Liver (tissue), 3 donors: ENCODE measurements at regions not wholly inside any gene's neighbourhood (a gene's known extent, or its start where the extent isn't known, plus 50 kb on each side); places are given as distances from the start of the nearest gene placed in this dataset.

Experiments
- CTCF ChIP-seq: fragments of 150-350 bp; IDR thresholded peaks from 2 replicates; pipeline ENCODE4 v1.5.1; 2017; ENCODE audit warnings: improper control_type of control experiment, low read depth, low read length; ENCODE audit not compliant: missing input control
- JUND ChIP-seq, 2 donors: IDR thresholded peaks; 2 replicates each; pipeline ENCODE4 v1.6.1; 2016; ENCODE audit warnings: antibody characterized with exemption in 2 of 2
- RAD21 ChIP-seq, 2 donors: IDR thresholded peaks; 2 replicates each; pipeline ENCODE4 v1.6.1; 2016; ENCODE audit warnings: antibody characterized with exemption in 2 of 2, mild to moderate bottlenecking in 2 of 2
- SP1 ChIP-seq: IDR thresholded peaks from 2 replicates; pipeline ENCODE4 v1.6.1; 2018; ENCODE audit warnings: antibody characterized with exemption, mild to moderate bottlenecking
- ZBTB33 ChIP-seq: IDR thresholded peaks from 2 replicates; pipeline ENCODE4 v1.6.1; 2016; ENCODE audit warnings: antibody characterized with exemption
- TF ChIP-seq, protein P1 (sequence below): IDR thresholded peaks from 2 replicates; pipeline ENCODE4 v1.6.1; 2016; ENCODE audit warnings: antibody characterized with exemption, mild to moderate bottlenecking
- donor health status: healthy.
- donor health status: healthy.

- TF ChIP-seq RAD21 (IDR thresholded peaks at IDR 0.05) (no peak), CTCF (no peak), ZBTB33 (no peak), SP1 (no peak), JUND (IDR thresholded peaks at IDR 0.05) (no peak)
- TF ChIP-seq, protein P1, sequence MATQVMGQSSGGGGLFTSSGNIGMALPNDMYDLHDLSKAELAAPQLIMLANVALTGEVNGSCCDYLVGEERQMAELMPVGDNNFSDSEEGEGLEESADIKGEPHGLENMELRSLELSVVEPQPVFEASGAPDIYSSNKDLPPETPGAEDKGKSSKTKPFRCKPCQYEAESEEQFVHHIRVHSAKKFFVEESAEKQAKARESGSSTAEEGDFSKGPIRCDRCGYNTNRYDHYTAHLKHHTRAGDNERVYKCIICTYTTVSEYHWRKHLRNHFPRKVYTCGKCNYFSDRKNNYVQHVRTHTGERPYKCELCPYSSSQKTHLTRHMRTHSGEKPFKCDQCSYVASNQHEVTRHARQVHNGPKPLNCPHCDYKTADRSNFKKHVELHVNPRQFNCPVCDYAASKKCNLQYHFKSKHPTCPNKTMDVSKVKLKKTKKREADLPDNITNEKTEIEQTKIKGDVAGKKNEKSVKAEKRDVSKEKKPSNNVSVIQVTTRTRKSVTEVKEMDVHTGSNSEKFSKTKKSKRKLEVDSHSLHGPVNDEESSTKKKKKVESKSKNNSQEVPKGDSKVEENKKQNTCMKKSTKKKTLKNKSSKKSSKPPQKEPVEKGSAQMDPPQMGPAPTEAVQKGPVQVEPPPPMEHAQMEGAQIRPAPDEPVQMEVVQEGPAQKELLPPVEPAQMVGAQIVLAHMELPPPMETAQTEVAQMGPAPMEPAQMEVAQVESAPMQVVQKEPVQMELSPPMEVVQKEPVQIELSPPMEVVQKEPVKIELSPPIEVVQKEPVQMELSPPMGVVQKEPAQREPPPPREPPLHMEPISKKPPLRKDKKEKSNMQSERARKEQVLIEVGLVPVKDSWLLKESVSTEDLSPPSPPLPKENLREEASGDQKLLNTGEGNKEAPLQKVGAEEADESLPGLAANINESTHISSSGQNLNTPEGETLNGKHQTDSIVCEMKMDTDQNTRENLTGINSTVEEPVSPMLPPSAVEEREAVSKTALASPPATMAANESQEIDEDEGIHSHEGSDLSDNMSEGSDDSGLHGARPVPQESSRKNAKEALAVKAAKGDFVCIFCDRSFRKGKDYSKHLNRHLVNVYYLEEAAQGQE, result no peak
Measured at GRCh38 chr22:26753125-26753862, 95.9 kb downstream of the MIAT start.
